Stimulated activated CD4-positive, alpha-beta T cell treated with anti-CD3 and anti-CD28 coated beads, Interleukin-1b, Interleukin-23, amount 100 ng/mL, for 1 hour (primary cell): ENCODE measurements at regions not wholly inside any gene's neighbourhood (a gene's known extent, or its start where the extent isn't known, plus 50 kb on each side); places are given as distances from the start of the nearest gene placed in this dataset.

Source experiments
- DNase-seq, 2 donors: peaks; one replicate each; pipeline ENCODE4 v3.0.0-alpha.2; 2020; ENCODE audit warnings: low read depth in 2 of 2

DNA sequence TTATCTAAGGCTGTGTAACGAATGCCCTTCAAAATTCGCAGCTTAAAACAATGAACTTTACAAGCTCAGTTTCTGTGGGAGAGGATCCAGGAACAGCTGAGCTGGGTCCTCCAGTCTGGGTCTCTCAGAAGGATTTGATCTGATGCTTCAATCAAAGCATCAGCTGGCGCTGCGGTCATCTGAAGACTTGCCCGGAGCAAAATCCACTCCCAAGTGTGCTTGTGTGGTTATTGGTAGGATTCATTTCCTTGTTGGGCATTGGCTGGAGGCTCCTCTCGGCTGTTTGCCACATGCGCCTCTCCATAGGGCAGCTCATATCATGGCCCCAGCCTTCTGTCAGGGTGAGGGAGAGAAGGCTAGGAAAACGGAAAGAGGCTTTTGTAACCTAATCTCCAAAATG, 269.3 kb upstream of the CHD6 start:
- no peak for DNase-seq

DNA sequence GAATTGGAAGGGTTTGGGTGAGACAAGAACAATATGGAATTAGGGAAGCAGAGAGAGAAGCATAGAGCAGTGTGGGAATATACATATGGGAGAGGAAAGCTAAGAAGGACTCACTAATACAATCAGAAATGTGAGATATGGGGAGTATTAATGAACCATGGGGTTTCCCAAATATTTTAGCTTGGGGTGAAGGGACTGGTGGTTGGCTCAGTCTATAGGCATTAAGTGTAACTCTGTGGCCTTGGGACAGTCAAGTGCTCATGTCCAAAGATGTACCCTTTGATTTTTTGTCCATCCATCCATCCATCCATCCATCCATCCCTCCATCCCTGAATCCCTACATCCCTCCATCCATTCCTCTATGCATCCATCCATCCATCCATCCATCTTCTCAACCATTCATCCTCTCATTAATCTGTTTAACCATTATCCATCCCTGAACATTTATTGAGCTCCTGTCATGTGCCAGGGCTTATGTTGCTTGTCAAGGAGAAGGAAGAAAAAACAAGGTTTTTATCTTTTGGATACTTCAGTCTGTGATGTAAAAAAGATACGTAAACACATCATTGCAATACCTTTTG, 263.4 kb upstream of the CHD6 start:
- DNase-seq = no peak

DNA sequence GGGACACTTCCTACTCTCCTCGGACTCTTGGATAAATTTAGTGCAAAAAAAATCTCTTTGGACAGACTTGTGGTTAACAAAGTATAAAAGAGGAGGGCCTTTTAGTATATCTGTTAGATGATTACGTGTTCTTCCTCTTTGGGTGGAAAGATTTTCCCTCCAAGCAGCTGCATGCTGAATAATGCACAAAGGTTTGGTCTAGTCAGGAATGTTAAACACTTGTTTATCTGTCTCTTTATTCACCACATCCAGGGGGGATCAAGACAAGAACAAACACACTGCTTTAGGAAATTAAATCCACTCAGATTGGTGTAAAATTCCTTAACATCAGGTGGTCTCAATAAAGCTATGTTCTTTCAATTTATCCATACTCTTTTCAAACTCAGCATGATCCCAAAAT, 260.9 kb upstream of the CHD6 start:
- DNase-seq = no peak

DNA sequence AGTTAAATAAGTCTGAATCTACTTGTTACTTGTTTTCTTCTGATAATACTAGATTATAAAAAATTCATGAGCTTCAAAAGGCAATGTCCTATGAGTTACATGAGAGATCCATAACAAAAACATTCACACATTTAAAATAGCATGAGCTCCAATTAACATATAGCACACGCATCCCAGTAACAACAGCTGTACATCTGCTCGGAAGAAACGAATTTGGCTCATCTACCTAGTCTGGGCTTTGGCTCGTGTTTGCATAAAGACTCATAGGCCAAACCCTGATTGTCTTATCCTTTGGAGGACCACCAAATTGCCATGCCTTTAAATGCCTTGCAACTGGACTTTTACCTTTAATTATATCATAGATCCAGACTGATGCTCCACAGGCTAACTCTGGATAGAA, 259.7 kb upstream of the CHD6 start:
- DNase-seq = no peak

DNA sequence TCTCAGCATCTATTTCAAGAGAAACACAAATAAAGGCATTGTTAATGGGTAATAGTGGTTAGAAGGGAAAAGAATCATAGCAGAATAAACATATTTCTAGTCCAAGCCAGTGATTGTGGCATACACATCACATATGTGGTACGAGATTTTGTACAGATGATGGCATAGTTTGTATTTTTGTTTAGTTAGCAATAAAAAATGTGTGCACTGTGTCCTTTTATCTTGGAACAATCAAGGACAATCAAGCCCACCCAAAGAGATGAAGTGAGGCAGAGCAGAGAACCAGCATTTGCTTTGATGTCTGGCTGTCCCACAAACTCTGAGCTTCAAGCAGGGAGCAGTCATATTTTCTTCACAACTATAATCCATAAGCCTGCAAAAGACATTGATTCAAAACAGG, 256.5 kb upstream of the CHD6 start:
- DNase-seq = no peak

DNA sequence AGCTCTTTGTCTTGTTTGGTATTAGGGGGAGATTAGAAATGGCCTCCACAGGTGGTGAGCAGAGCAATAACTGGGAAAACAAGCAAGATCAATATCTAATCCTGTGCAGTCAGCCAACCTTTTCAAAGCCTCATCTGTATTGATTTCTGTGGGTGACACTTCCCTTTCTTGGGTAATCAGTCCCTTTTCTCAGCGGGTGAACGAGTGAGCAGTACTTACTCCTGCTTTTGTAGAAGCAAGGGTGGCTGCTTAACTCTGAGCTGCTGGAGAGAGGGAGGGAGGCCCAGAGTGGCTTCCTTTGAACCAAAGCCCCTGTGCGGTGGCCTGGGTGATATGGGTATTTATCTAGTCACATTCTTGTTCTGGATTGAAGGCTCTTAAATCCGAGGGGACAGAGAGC, 254.8 kb upstream of the CHD6 start:
- DNase-seq = no peak

DNA sequence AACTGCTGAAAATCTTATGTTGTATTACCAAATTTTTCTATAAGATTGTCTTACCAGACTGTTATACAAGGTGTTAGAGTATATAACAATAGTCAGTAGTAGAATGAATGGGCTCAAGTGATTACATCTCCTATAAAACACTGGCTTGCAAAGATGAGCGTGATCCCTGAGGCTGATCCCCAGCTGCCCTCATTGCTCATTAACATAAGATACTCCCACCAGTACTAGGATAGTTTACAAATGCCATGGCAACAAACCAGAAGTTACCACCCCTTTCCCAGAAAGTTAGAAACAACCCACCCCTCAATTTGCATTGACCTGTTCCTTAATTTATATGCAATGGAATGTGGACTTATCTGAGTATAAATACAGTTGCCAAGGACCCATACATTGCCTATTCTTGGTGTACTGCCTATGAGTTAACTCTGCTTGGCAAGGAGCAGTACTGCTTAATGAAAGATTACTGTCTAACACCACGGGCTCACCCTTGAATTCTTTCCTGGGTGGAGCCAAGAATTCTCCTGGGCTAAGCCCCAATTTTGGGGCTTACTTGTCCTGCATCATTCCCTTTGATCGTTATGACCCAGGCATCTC, 252.8 kb upstream of the CHD6 start:
- DNase-seq = no peak

DNA sequence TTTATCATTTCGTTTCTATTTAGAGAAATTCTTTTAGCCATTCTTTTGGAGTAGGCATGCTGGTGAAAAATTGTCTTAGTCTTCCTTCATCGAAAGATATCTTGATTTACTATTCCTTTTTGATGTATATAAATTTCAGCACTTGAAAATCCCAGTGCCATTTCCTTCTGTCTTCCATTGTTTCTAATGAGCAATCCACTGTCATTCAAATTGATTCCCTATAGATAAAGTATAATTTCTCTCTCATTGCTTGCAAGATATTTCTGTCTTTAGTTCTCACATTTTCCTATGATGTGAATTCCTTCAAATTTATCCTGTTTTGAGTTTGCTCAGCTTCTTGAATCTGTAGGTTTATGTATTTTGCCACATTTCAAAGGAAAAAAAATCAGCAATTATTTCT, 251.1 kb upstream of the CHD6 start:
- no peak for DNase-seq

DNA sequence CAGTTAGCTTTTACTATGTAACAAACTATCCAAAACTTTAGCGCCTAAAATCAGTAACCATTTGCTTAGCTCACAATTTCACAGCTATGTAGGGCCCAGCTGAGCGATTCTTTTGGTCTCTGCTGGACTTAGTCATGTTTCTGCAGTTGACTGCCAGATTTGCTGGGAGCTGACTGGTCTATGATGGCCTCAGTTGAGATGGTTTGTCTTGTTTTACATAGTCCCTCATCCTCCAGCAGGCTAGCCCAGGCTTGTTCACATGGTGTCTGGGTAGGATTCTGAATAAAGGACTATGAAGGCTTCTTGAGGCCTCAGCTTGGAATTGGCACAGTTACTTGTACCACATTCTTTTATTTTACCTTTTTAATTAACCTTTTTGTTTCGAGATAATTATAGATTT, 247.8 kb upstream of the CHD6 start:
- no peak for DNase-seq

DNA sequence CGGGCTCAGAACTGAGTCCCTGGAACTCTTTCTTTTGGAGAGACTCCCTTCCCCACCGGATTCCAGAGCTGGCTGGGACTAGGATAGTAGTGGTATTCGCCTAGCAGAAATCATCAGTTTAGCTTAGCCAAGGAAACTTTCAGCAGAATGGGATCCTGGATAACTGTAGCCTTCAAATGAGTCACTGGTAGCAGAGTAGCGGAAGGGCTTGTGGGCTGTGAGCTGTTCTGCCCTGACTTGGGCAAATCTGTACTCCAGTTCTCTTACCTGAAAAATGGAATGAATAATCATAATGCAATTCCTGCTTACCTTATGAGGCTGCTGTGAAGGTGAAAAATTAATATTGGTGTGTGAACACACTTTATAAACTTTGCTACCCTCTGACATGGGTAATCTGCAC, 244.3 kb upstream of the CHD6 start:
- DNase-seq = no peak

DNA sequence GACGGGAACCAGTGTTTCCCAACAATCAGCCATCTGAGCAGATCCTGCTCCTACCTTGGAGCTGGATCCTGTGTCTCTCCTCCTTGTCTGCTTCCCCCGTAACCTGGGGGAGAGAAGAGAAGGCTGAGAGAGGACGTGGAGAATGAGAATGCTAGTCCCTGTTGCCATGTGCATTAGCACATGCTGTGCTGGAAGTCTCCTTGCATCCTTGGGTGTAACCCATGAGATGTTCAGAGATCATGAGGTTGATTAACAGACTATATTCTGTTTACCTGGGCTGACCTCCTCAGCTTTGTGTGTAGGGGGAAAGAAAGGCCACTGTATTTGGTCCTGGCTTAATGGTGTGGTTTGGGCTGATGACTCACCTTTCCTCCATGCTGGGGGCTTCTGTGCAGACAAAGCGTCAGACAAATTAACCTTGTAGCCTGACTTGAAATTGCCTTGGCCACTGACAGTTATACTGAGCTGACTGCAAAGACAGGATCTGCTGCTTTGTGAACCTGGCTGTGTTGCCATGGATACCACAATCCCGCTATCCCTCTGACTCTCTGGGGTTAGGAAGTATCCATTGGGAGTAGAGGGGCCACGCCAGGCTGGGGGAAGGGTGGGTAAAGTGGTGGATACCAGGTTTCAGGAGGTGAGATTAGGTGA, 243.7 kb upstream of the CHD6 start:
- no peak for DNase-seq

DNA sequence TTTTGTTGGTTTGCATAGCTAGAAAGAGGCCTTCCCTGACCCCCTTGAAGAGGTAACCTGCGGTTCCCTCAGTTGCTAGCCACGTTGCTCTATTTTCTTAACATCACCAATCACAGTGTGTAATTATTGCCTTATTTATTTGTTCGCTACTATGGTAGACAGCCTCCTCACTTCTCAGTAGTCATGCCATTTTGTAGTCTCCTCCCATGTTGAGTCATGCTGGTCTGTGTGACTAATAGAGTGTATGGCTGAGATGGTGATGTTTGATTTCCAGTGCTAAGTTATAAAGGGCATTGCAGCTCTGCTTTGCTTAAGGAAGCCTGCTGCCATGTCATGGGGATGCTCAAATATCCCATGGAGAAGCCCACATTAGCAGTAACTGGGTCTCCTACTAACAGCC, 236.6 kb upstream of the CHD6 start:
- DNase-seq = no peak

DNA sequence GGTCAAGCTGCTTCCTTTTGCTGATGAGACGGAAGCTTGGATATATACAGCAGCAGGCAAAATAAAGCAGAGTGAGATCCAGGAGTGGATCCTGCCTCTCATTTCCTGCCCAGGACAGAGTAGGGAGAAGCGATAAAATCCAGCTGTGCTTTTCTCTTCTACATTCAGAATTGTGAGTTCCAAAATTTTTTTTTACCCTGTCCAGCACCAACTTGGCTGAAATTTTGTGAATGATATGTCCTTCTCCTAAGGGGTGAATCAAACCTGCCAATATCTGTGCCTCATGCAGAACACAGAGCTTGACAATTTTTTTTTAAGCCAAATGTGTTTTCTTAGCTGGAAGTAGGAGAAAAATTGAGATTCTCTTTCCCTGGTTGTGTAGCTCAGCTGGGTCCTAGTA, 235.6 kb upstream of the CHD6 start:
- no peak for DNase-seq

DNA sequence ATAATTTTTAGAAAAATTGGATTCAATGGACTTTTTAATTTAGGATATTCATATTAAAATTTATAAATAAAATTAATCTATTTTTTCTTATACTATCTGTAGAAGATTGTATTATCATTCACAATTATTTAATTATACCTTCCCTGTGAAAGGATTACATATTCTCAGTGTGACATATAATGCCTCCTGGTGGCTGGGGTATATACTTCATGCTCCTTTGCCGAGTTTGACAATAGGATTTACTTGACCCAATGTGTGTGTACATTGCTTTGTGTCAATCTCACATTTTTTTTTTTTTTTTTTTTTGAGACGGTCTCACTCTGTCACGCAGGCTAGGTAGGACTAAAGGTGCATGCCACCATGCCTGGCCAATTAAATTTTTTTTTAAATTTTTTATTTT, 230.0 kb upstream of the CHD6 start:
- DNase-seq = no peak

DNA sequence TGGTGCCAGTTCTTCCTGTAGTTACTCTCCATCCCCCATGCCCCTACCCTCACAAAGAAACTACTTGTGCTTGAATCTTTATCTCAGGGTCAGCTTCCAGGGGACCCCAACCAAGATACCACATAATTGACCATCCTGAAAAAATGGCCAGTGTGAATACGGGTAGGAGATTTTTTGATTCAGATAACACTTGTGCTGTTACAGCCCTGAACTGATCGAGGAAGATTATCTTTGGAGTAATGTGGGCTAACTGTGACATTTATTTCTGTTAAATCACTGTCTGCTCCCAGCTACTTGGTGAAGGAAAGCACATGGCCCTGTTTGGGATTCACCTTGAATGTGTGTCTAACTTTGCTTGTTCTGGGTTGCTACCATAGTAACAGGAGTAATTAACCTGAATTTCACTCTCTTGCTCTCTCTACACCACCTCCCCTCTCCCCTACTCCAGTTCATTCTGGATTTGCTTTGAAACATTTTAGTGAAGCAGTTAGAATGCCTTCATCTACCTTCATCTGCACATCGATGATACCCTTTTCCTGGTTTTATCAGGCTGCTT, 219.6 kb upstream of the CHD6 start:
- no peak for DNase-seq

DNA sequence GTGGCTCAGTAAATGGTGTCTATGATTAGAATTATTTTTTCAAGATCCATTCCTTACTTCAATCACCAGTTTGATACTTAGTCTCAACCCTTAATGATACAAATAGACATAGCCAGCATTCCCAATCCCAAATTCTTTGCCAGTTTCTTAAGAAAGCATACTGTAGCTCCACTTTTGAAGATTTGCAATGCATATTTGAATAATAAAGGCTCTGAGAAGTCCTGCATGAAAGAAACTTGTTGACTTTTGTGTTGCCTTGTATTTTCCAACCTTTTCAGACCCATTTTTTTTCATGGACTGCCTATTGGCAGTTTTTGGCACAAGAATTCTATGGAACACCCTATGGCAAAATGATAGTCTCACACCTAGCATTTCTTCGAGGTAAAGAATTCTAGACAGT, 215.6 kb upstream of the CHD6 start:
- no peak for DNase-seq

DNA sequence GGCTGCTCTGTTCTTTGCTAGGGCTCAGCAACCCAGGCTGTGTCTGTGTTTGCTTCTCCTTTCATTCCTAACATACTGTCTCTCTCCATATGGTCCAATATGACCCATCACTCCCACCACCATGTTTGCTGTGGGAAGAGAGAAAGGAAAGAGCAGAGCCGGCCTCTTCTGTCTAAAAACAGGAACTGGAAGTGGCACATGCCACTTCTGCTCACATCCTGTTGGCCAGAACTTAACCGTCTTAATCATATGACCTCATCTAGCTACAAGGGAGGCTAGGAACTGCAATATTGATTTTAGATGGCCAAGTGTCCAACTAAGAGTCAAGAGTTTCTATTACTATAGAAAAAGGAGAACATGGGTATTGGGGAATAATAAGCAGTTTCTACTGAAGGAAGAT, 212.5 kb upstream of the CHD6 start:
- no peak for DNase-seq

DNA sequence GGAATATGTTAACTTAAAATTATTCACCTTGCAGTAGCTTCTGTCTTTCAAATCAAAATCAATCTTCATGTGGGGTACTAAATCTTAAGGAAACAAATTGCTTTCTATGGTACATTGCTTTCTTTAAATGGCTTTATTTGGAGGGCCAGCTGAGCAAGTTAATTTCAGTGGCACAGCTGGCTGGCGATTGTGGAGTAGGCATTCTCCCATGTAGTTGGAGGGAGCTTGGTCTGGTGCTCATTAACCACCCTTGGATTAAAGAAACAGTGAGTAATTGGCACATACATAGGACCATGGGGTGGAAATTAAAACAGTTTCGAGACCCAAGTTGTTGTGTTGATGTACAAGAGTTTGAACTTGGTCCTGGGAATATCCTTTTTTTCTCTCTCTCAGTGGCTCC, 201.3 kb upstream of the CHD6 start:
- DNase-seq = no peak

DNA sequence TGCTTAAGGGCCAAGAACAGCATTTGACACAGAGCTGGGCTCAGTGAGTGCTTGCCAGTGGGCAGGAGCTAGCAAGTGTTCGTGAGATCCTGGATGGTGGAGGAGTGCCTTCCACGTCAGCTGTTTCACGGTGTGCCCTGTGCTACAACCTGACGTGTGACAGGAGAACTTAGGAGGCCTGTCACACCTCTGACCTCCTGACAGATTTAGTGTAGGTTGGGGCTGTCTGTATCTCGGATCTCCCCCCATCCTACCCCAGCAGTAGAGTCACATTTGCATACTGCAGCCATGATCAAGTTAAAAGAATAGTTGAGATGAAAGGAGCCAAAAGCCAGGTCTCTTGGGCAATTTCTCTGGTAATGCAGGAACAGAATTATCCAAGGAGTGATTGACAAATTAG, 200.8 kb upstream of the CHD6 start:
- DNase-seq = no peak

DNA sequence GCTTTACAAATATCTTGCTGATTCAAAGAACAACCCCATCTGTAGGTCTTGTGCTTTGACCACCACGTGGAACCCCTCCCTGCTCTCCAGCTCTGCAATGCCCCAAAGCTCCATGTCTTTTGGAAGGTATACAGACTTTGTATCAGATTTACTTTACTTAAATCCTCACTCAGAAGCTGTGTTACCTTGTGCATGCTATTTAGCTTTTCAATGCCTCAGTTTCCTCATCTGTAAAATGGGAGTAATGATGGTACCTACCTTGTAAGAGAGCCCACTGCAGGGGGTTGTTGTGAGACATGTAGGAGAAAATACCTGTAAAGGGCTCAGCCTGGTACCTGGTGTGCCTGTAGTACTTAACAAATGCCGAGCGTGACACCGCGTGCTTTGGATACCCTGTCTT, 200.2 kb upstream of the CHD6 start:
- no peak for DNase-seq

DNA sequence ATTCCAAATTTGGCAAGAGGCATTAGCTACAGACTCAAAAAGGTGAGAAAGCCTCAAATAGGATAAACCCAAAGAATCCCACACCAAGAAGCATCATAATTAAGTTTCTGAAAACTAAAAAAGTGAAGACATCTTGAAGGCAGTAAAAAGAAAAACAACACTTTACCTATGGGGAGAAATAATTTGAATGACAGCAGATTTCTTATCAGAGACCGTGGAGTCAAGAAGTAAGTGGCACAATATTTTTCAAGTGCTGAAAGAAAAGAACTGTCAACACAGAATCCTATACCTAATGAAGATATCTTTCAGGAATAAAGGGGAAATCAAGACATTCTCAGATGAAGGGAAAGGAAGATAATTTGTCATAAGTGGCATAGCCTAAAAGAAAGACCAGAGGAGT, 193.3 kb upstream of the CHD6 start:
- no peak for DNase-seq

DNA sequence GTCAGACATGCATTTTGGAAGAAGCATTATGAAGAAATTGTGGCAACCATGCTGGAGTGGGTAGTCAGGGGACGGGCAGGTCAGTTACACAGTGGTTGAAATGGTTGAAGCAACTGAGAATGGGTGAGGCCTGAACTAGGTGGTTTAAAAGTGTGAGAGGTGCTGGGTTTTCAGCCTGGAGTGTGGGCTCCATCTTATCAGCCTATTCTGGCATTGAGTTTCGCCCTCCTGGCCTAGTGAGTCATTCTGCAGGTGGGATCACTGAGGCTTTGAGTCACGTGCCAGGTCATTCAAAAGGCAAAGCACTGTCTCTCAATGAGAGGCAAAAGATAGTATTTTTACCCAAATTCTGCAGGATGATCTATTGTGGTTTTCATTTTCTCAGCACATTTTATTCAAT, 181.9 kb upstream of the CHD6 start:
- DNase-seq = no peak

DNA sequence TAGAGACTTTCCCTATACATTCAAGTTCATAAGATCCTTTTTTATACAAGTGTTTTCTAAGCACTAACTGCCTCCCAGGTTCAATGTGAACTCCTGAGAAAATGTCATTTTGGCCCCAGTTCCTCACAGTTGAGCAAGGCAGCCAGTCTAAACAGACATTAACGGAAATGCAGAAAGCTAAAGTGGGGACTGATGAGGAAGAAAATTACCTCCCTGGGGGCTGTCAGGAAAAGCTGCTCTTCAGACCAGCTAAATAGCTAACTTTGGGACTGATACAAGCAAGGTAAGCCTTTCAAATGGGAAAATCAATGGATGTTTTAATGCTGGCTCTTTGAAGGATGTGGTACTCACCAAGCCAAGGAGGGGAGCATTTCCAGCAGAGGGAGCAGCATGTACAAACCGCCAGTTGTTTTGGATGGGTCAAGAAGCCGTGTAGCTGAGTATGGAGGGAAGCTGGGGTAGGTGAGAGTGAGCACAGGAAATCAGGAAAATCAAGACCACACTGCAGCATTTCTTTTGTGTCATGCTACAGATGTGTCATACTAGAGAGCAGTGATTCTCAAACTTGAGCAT, 180.8 kb upstream of the CHD6 start:
- no peak for DNase-seq
